ENCODE measurements at regions not wholly inside any gene's neighbourhood (a gene's known extent, or its start where the extent isn't known, plus 50 kb on each side); places are given as distances from the start of the nearest gene placed in this dataset.

- DNase-seq: no peak
Observed at GRCh38 chr19:27775395-27775794, 1437.6 kb downstream of the UQCRFS1 start.

GRCh38 chr19:27774827-27775226 lies 1438.1 kb downstream of the UQCRFS1 start:
- no peak for DNase-seq

GRCh38 chr19:27774337-27774736 lies 1438.6 kb downstream of the UQCRFS1 start:
- no peak for DNase-seq

- DNase-seq: no peak
Observed at GRCh38 chr19:27773318-27774094, 1439.4 kb downstream of the UQCRFS1 start.

GRCh38 chr19:27772059-27772458 lies 1440.9 kb downstream of the UQCRFS1 start:
- no peak for DNase-seq

GRCh38 chr19:27770095-27770494 lies 1442.9 kb downstream of the UQCRFS1 start:
- no peak for DNase-seq

- no peak for DNase-seq
Observed at GRCh38 chr19:27767234-27767633, 1445.7 kb downstream of the UQCRFS1 start.

GRCh38 chr19:27765912-27766725 lies 1446.8 kb downstream of the UQCRFS1 start:
- DNase-seq: no peak

- no peak for DNase-seq
Observed at GRCh38 chr19:27765397-27765796, 1447.6 kb downstream of the UQCRFS1 start.

- no peak for DNase-seq
Observed at GRCh38 chr19:27764186-27764804, 1448.7 kb downstream of the UQCRFS1 start.

- no peak for DNase-seq
Observed at GRCh38 chr19:27762933-27763332, 1450.0 kb downstream of the UQCRFS1 start.

- DNase-seq: no peak
Observed at GRCh38 chr19:27759896-27760295, 1453.1 kb downstream of the UQCRFS1 start.

- DNase-seq: no peak
Observed at GRCh38 chr19:27758626-27759505, 1454.1 kb downstream of the UQCRFS1 start.

- no peak for DNase-seq
Observed at GRCh38 chr19:27754700-27755099, 1458.3 kb downstream of the UQCRFS1 start.

- no peak for DNase-seq
Observed at GRCh38 chr19:27753622-27754021, 1459.3 kb downstream of the UQCRFS1 start.

- DNase-seq: no peak
Observed at GRCh38 chr19:27752530-27753184, 1460.3 kb downstream of the UQCRFS1 start.

- no peak for DNase-seq
Observed at GRCh38 chr19:27751044-27751391, 1461.9 kb downstream of the UQCRFS1 start.

- no peak for DNase-seq
Observed at GRCh38 chr19:27750391-27751043, 1462.4 kb downstream of the UQCRFS1 start.

- no peak for DNase-seq
Observed at GRCh38 chr19:27748551-27749152, 1464.3 kb downstream of the UQCRFS1 start.

GRCh38 chr19:27746691-27747380 lies 1466.1 kb downstream of the UQCRFS1 start:
- DNase-seq: no peak

Data from NCI-H1105 treated with DMSO at 0.1 percent for 48 hours (cell line).